ENCODE measurements at regions not wholly inside any gene's neighbourhood (a gene's known extent, or its start where the extent isn't known, plus 50 kb on each side); places are given as distances from the start of the nearest gene placed in this dataset.

- TF ChIP-seq CTCF (IDR thresholded peaks at IDR 0.05) (no peak), POLR2A (IDR thresholded peaks at IDR 0.05) (no peak)
Measured at GRCh38 chr1:4086921-4087320, 186.8 kb upstream of the C1orf174 start.
